GM23338 (cell line): ENCODE measurements at regions not wholly inside any gene's neighbourhood (a gene's known extent, or its start where the extent isn't known, plus 50 kb on each side); places are given as distances from the start of the nearest gene placed in this dataset.

Experiments used
- ATAC-seq: fragments of 200-7000 bp; cut with Tn5 transposase; 3 replicates; pipeline ENCODE4 v1.9.1; 2020
- DNase-seq: peaks from one replicate; pipeline ENCODE4 v3.0.0-alpha.2; 2015; ENCODE audit warnings: low spot score
- H2AFZ ChIP-seq: fragments of 200-600 bp; sonication (generic); 2 replicates; pipeline ENCODE4 v1.8.0; 2016; ENCODE audit warnings: antibody characterized with exemption, mild to moderate bottlenecking, moderate library complexity
- H3F3A ChIP-seq: fragments of 200-600 bp; sonication (generic); replicated peaks from 2 replicates; pipeline ENCODE4 v1.8.0; 2017; ENCODE audit warnings: antibody characterized with exemption, mixed run types, low read depth
- H3K27ac ChIP-seq: fragments of 200-600 bp; sonication (generic); 2 replicates; pipeline ENCODE4 v1.6.1; 2016; ENCODE audit warnings: low read depth
- H3K27me3 ChIP-seq: fragments of 200-600 bp; sonication (generic); 2 replicates; pipeline ENCODE4 v1.8.0; 2016; ENCODE audit warnings: mild to moderate bottlenecking, mixed run types, moderate library complexity; ENCODE audit not compliant: insufficient read depth
- H3K36me3 ChIP-seq: fragments of 200-600 bp; sonication (generic); 2 replicates; pipeline ENCODE4 v1.8.0; 2016; ENCODE audit warnings: mild to moderate bottlenecking; ENCODE audit not compliant: insufficient read depth
- H3K4me1 ChIP-seq: fragments of 200-600 bp; sonication (generic); 2 replicates; pipeline ENCODE4 v1.8.0; 2016; ENCODE audit warnings: mild to moderate bottlenecking, moderate library complexity; ENCODE audit not compliant: insufficient read depth
- H3K4me2 ChIP-seq: fragments of 200-600 bp; sonication (generic); 2 replicates; pipeline ENCODE4 v1.7.1; 2017; ENCODE audit warnings: mixed run types
- H3K4me3 ChIP-seq: fragments of 200-600 bp; sonication (generic); 2 replicates; pipeline ENCODE4 v1.6.1; 2016; ENCODE audit warnings: mixed run types
- H3K79me2 ChIP-seq: fragments of 200-600 bp; sonication (generic); replicated peaks from 2 replicates; pipeline ENCODE4 v1.8.0; 2017; ENCODE audit warnings: mild to moderate bottlenecking; ENCODE audit not compliant: insufficient read depth
- H3K9me2 ChIP-seq: fragments of 200-600 bp; sonication (generic); 2 replicates; pipeline ENCODE4 v1.8.0; 2017; ENCODE audit not compliant: insufficient read depth
- H4K20me1 ChIP-seq: fragments of 200-600 bp; sonication (generic); replicated peaks from 2 replicates; pipeline ENCODE4 v1.8.0; 2017; ENCODE audit warnings: mild to moderate bottlenecking; ENCODE audit not compliant: insufficient read depth
- H3K27ac Mint-ChIP-seq: 2 replicates; pipeline ENCODE4 v1.8.0; 2020; ENCODE audit warnings: inconsistent platforms, mild to moderate bottlenecking, moderate library complexity, mixed read lengths
- H3K27me3 Mint-ChIP-seq: 3 replicates; pipeline ENCODE4 v1.8.0; 2022; ENCODE audit warnings: low read depth, mild to moderate bottlenecking, moderate library complexity, mixed read lengths, inconsistent platforms; ENCODE audit not compliant: insufficient read depth, poor library complexity
- H3K36me3 Mint-ChIP-seq: 3 replicates; pipeline ENCODE4 v1.8.0; 2021; ENCODE audit warnings: low read depth, mild to moderate bottlenecking, inconsistent platforms, moderate library complexity, mixed read lengths
- H3K4me1 Mint-ChIP-seq: 3 replicates; pipeline ENCODE4 v1.8.0; 2020; ENCODE audit warnings: mild to moderate bottlenecking, inconsistent platforms, mixed read lengths
- H3K4me3 Mint-ChIP-seq: 3 replicates; pipeline ENCODE4 v1.8.0; 2021; ENCODE audit warnings: moderate library complexity, mild to moderate bottlenecking, inconsistent platforms, mixed read lengths
- H3K9me3 Mint-ChIP-seq: 3 replicates; pipeline ENCODE4 v1.8.0; 2020; ENCODE audit warnings: moderate library complexity, mild to moderate bottlenecking, inconsistent platforms, mixed read lengths
- CREB1 ChIP-seq: fragments of 250-450 bp; sonication (Bioruptor Pico); IDR thresholded peaks from 2 replicates; pipeline ENCODE4 v1.5.0; 2020; ENCODE audit warnings: low read depth, mild to moderate bottlenecking, moderate library complexity
- EZH2 ChIP-seq: fragments of 200-600 bp; sonication (generic); IDR thresholded peaks from one replicate; pipeline ENCODE4 v1.8.0; 2017; ENCODE audit warnings: antibody characterized with exemption, mild to moderate bottlenecking, low read depth; ENCODE audit not compliant: unreplicated experiment
- EZH2phosphoT487 ChIP-seq: fragments of 200-600 bp; sonication (generic); IDR thresholded peaks from one replicate; pipeline ENCODE4 v1.8.1; 2018; ENCODE audit warnings: antibody characterized with exemption; ENCODE audit not compliant: unreplicated experiment
- JUNB ChIP-seq: IDR thresholded peaks from one replicate; pipeline ENCODE4 v1.6.1; 2016; ENCODE audit warnings: antibody characterized with exemption; ENCODE audit not compliant: unreplicated experiment
- NANOG ChIP-seq: IDR thresholded peaks from 2 replicates; pipeline ENCODE4 v1.6.1; 2016; ENCODE audit warnings: antibody characterized with exemption, borderline replicate concordance
- POLR2AphosphoS5 ChIP-seq: IDR thresholded peaks from 2 replicates; pipeline ENCODE4 v1.6.1; 2016; ENCODE audit warnings: antibody characterized with exemption, low read depth
- STAT1 ChIP-seq: IDR thresholded peaks from one replicate; pipeline ENCODE4 v1.6.1; 2016; ENCODE audit warnings: antibody characterized with exemption; ENCODE audit not compliant: unreplicated experiment
- ZNF114 ChIP-seq: fragments of 250-450 bp; sonication (Bioruptor Pico); IDR thresholded peaks from 2 replicates; pipeline ENCODE4 v1.5.0; 2020; ENCODE audit warnings: mild to moderate bottlenecking, moderate library complexity
- ZNF331 ChIP-seq: fragments of 250-450 bp; sonication (Bioruptor Pico); IDR thresholded peaks from 2 replicates; pipeline ENCODE4 v1.5.0; 2020; ENCODE audit warnings: low read depth, mild to moderate bottlenecking, moderate library complexity
- TF ChIP-seq, protein P1 (sequence below): fragments of 250-450 bp; sonication (Bioruptor Pico); IDR thresholded peaks from 2 replicates; pipeline ENCODE4 v1.5.0; 2020; ENCODE audit warnings: mild to moderate bottlenecking, moderate library complexity
- TF ChIP-seq, protein P2 (sequence below), 2 experiments: fragments of 200-600 bp in 1 of 2; sonication (generic) in 1 of 2; conservative IDR thresholded peaks; 2 replicates each; pipeline versions ENCODE4 v1.5.1 to v1.6.1; 2016 to 2017; ENCODE audit warnings: antibody characterized with exemption in 2 of 2, low read depth in 2 of 2, mild to moderate bottlenecking in 2 of 2, moderate library complexity in 1 of 2
- TF ChIP-seq, protein P3 (sequence below): IDR thresholded peaks from 2 replicates; pipeline ENCODE4 v1.6.1; 2016; ENCODE audit warnings: antibody characterized with exemption
- TF ChIP-seq, protein P4 (sequence below): IDR thresholded peaks from one replicate; pipeline ENCODE4 v1.6.1; 2018; ENCODE audit warnings: antibody characterized with exemption; ENCODE audit not compliant: unreplicated experiment

DNA sequence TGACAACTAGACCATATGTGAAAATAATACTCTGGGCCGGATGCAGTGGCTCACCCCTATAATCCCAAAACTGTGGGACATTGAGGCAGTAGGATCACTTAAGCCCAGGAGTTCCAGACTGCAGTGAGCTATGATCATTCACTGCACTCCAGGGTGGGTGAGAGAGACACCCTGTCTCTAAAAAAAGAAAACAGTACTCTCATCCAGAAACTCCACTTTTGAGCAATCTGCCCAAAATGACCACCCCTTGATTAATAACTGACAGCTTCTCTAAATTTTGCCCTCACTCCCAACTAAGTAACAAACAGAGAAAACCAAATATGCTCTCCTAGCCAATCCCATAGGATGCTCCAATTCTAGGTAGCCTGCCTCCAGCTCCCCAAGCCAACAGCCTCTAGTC is 62.5 kb upstream of the AKR1E2 start:
- Histone ChIP-seq H3K79me2 (no peaks in the 10 kb centered on the region), H3K27me3 (no peaks in the 10 kb centered on the region), H4K20me1 (no peaks in the 10 kb centered on the region), H3F3A (no peaks in the 10 kb centered on the region), H2AFZ (no peak overlapping the region), H3K4me2 (no peak overlapping the region), H3K36me3 (no peaks in the 10 kb centered on the region), H3K4me1 (peaks cover 8% of the 10 kb centered on the region), H3K27ac (no peak overlapping the region), H3K9me2 (no peaks in the 10 kb centered on the region), H3K4me3 (no peak overlapping the region)
- Mint-ChIP-seq H3K36me3 (no peaks in the 10 kb centered on the region), H3K4me1 (peaks cover 11% of the 10 kb centered on the region), H3K4me3 (no peak overlapping the region), H3K27ac (no peak overlapping the region), H3K27me3 (peaks cover 6% of the 10 kb centered on the region), H3K9me3 (no peaks in the 10 kb centered on the region)
- DNase-seq (no peak), ATAC-seq (no peak)
- TF ChIP-seq EZH2 (no peak), JUNB (no peak), STAT1 (no peak), POLR2AphosphoS5 (no peak), ZNF114 (CRISPR knock-in tag) (no peak), CREB1 (no peak), ZNF331 (CRISPR knock-in tag) (no peak), EZH2phosphoT487 (no peak), NANOG (no peak)
- TF ChIP-seq, protein P1, sequence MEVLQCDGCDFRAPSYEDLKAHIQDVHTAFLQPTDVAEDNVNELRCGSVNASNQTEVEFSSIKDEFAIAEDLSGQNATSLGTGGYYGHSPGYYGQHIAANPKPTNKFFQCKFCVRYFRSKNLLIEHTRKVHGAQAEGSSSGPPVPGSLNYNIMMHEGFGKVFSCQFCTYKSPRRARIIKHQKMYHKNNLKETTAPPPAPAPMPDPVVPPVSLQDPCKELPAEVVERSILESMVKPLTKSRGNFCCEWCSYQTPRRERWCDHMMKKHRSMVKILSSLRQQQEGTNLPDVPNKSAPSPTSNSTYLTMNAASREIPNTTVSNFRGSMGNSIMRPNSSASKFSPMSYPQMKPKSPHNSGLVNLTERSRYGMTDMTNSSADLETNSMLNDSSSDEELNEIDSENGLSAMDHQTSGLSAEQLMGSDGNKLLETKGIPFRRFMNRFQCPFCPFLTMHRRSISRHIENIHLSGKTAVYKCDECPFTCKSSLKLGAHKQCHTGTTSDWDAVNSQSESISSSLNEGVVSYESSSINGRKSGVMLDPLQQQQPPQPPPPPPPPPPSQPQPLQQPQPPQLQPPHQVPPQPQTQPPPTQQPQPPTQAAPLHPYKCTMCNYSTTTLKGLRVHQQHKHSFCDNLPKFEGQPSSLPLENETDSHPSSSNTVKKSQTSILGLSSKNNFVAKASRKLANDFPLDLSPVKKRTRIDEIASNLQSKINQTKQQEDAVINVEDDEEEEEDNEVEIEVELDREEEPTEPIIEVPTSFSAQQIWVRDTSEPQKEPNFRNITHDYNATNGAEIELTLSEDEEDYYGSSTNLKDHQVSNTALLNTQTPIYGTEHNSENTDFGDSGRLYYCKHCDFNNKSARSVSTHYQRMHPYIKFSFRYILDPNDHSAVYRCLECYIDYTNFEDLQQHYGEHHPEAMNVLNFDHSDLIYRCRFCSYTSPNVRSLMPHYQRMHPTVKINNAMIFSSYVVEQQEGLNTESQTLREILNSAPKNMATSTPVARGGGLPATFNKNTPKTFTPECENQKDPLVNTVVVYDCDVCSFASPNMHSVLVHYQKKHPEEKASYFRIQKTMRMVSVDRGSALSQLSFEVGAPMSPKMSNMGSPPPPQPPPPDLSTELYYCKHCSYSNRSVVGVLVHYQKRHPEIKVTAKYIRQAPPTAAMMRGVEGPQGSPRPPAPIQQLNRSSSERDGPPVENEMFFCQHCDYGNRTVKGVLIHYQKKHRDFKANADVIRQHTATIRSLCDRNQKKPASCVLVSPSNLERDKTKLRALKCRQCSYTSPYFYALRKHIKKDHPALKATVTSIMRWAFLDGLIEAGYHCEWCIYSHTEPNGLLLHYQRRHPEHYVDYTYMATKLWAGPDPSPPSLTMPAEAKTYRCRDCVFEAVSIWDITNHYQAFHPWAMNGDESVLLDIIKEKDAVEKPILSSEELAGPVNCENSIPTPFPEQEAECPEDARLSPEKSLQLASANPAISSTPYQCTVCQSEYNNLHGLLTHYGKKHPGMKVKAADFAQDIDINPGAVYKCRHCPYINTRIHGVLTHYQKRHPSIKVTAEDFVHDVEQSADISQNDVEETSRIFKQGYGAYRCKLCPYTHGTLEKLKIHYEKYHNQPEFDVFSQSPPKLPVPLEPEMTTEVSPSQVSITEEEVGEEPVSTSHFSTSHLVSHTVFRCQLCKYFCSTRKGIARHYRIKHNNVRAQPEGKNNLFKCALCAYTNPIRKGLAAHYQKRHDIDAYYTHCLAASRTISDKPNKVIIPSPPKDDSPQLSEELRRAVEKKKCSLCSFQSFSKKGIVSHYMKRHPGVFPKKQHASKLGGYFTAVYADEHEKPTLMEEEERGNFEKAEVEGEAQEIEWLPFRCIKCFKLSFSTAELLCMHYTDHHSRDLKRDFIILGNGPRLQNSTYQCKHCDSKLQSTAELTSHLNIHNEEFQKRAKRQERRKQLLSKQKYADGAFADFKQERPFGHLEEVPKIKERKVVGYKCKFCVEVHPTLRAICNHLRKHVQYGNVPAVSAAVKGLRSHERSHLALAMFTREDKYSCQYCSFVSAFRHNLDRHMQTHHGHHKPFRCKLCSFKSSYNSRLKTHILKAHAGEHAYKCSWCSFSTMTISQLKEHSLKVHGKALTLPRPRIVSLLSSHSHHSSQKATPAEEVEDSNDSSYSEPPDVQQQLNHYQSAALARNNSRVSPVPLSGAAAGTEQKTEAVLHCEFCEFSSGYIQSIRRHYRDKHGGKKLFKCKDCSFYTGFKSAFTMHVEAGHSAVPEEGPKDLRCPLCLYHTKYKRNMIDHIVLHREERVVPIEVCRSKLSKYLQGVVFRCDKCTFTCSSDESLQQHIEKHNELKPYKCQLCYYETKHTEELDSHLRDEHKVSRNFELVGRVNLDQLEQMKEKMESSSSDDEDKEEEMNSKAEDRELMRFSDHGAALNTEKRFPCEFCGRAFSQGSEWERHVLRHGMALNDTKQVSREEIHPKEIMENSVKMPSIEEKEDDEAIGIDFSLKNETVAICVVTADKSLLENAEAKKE = no peak
- TF ChIP-seq, protein P2, sequence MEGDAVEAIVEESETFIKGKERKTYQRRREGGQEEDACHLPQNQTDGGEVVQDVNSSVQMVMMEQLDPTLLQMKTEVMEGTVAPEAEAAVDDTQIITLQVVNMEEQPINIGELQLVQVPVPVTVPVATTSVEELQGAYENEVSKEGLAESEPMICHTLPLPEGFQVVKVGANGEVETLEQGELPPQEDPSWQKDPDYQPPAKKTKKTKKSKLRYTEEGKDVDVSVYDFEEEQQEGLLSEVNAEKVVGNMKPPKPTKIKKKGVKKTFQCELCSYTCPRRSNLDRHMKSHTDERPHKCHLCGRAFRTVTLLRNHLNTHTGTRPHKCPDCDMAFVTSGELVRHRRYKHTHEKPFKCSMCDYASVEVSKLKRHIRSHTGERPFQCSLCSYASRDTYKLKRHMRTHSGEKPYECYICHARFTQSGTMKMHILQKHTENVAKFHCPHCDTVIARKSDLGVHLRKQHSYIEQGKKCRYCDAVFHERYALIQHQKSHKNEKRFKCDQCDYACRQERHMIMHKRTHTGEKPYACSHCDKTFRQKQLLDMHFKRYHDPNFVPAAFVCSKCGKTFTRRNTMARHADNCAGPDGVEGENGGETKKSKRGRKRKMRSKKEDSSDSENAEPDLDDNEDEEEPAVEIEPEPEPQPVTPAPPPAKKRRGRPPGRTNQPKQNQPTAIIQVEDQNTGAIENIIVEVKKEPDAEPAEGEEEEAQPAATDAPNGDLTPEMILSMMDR (conservative IDR thresholded peaks at IDR 0.05; ENCODE audit: low read depth in 2 of 2) = no peak
- TF ChIP-seq, protein P3, sequence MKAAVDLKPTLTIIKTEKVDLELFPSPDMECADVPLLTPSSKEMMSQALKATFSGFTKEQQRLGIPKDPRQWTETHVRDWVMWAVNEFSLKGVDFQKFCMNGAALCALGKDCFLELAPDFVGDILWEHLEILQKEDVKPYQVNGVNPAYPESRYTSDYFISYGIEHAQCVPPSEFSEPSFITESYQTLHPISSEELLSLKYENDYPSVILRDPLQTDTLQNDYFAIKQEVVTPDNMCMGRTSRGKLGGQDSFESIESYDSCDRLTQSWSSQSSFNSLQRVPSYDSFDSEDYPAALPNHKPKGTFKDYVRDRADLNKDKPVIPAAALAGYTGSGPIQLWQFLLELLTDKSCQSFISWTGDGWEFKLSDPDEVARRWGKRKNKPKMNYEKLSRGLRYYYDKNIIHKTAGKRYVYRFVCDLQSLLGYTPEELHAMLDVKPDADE = no peak
- TF ChIP-seq, protein P4, sequence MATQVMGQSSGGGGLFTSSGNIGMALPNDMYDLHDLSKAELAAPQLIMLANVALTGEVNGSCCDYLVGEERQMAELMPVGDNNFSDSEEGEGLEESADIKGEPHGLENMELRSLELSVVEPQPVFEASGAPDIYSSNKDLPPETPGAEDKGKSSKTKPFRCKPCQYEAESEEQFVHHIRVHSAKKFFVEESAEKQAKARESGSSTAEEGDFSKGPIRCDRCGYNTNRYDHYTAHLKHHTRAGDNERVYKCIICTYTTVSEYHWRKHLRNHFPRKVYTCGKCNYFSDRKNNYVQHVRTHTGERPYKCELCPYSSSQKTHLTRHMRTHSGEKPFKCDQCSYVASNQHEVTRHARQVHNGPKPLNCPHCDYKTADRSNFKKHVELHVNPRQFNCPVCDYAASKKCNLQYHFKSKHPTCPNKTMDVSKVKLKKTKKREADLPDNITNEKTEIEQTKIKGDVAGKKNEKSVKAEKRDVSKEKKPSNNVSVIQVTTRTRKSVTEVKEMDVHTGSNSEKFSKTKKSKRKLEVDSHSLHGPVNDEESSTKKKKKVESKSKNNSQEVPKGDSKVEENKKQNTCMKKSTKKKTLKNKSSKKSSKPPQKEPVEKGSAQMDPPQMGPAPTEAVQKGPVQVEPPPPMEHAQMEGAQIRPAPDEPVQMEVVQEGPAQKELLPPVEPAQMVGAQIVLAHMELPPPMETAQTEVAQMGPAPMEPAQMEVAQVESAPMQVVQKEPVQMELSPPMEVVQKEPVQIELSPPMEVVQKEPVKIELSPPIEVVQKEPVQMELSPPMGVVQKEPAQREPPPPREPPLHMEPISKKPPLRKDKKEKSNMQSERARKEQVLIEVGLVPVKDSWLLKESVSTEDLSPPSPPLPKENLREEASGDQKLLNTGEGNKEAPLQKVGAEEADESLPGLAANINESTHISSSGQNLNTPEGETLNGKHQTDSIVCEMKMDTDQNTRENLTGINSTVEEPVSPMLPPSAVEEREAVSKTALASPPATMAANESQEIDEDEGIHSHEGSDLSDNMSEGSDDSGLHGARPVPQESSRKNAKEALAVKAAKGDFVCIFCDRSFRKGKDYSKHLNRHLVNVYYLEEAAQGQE = no peak
